NCI-H2029 treated with DMSO at 0.1 percent for 48 hours (cell line): ENCODE measurements at regions not wholly inside any gene's neighbourhood (a gene's known extent, or its start where the extent isn't known, plus 50 kb on each side); places are given as distances from the start of the nearest gene placed in this dataset.
A peak's percentile ranks its signal among the peaks of the same experiment; 100 is the strongest.
"Not testable (repeated sequence)": the region's sequence is repeated elsewhere in the genome, so short reads cannot be mapped to it uniquely, and the experiment has no call there.

Experiments
- DNase-seq: peaks from one replicate; lab custom pipeline; 2025; lab: John Stamatoyannopoulos, UW

DNA sequence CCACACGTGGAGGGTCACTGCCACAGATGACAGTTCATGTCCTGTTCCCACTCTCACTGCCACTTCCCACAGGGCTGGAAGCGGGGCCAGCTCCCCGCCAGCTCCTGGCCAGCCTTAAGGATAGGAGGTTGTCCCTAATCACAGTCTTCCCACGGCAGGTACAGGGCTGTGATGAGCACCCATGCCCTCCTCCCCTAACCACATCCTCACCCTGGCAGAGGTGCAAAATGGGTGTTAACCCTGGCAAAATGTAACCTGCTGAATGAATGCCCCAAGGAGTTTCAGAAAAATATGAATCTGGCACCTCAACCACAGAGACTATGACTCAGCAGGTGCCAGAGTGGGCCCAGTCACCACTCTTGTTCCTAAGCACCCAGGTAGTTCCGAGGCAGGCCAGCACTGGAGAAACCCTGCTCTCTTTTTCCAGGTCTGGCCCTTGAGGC is 185.1 kb upstream of the TPM1 start:
- DNase-seq: no peak

DNA sequence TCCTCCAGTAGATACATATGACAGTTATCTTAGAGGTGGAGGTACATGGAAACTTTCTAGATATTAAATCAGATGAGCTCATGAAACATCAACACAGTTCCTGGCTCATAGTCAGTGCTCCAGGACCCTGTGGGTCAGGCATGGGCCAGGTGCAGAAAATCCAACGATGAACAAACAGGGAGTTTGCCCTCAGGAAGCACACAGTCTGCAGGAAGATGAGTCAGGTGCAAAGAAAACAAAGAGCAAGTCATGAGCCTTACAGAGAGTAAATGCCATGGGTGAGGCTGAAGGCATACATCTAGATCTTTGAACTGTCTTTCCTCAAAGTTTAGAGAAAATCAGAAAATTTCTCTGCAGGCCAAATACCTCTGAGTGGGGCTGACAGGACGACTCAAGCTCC is 184.2 kb upstream of the TPM1 start:
- DNase-seq: no peak

DNA sequence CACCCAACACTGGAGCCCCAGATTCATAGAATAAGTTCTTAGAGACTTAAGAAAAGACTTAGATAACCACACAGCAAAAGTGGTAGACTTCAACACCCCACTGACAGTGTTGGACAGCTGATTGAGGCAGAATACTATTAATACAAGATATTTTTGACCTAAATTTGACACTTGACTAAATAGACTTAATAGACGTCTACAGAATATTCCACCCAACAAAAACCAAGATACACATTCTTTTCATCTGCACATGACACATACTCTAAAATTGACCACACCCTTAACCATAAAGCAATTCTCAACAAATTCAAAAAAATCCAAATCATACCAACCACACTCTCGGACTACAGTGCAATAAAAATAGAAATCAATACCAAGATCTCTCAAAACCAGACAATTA is 179.8 kb upstream of the TPM1 start:
- DNase-seq: no peak

DNA sequence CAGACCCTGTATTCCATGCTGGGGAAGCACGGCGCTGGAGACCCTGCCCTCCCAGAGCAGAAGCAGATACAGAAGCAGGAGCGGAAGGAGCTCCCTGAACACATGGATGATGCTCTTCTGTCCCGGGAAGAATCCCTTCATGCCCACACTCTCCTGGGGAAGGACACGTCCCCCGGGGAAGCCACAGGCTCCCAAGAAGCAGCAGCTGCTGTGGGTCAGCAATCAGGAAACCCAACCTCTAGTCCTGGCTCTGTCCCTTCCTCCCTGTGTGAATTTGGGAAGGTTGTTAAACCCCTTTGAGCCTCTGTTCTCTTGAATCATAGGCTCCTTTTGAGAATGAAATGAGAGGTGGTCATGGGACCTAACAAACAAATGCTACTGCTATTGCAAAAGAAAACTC is 176.2 kb upstream of the TPM1 start:
- DNase-seq: no peak

DNA sequence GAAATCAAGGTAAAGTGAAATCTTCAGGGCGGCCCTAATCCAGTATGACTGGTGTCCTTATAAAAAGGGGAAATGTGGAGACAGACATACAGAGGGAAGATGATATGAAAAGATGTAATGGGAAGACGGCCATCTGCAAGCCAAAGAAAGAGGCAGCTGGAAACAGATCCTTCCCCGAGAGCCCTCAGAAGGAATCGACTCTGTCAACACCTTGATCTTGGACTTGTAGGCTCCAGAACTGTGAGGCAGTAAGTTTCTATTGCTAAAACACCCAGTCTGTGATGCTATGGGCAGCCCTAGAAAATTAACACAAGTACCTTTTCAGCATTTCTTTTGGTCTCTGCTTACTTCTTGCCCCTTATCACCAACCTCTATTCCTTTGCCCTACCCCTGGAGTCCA is 174.7 kb upstream of the TPM1 start:
- DNase-seq: no peak

DNA sequence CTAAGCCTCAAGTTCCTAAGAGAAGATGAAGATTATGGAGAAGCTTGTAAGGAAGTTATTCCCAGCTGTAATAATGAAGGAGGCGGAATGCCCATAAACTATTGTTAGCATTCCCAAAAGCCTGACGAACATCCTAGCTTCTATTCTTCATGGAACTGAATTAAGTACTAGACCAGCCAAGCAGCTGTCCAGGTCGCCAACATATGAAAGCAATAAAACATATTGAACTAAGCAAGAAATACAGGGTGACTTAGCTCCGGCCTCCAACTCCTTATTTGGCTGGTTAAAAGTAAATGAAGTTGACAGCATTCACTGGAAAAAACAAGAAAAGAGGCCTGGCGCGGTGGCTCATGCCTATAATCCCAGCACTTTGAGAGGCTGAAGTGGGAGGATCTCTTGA is 174.0 kb upstream of the TPM1 start:
- no peak for DNase-seq

DNA sequence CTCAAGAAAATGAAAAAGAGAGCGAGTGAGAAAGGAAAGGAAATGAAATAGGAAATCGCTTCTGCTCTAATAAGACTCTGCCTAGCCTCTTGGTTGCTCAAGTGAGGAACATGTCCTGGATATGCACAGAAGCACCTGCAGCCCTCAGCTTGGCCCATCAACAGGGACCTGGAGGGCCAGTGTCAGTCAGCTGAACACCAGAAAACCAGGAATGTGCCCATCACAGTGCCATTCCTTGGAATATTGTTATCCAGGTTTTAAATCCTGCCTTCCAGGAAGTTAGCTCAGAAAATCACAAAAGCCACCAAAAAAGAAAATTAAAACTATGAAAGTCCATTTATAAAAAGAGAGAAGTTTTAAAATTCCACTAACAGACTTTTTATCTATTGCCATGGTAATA is 173.4 kb upstream of the TPM1 start:
- no peak for DNase-seq

DNA sequence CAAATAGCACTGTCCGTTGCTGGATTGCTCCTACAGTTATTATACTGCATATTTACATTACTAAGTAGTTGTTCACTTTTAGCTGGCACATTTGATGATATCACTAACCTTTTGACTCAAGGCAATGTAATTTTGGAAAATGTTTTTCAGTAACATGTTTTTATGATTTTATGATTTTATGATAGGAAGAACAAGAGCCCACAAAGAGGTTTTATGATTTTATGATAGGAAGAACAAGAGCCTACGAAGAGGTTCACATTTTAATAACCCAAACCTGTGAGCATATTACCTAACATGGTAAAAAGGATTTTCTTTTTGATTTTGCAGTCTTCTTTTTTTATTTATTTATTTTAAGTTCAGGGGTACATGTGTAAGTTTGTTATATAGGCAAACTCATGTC is 172.3 kb upstream of the TPM1 start:
- no peak for DNase-seq

DNA sequence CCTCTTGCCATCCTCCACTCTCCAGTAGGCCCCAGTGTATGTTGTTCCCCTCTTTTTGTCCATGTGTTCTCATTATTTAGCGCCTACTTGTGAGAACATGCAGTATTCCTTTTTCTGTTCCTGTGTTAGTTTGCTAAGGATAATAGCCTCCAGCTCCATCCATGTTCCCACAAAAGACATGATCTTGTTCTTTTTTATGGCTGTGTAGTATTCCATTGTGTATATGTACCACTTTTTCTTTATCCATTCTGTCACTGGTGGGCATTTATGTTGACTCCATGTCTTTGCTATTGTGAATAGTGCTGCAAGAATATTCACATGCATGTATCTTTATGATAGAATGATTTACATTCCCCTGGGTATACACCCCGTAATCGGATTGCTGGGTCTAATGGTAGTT is 171.8 kb upstream of the TPM1 start:
- not testable (repeated sequence) for DNase-seq

DNA sequence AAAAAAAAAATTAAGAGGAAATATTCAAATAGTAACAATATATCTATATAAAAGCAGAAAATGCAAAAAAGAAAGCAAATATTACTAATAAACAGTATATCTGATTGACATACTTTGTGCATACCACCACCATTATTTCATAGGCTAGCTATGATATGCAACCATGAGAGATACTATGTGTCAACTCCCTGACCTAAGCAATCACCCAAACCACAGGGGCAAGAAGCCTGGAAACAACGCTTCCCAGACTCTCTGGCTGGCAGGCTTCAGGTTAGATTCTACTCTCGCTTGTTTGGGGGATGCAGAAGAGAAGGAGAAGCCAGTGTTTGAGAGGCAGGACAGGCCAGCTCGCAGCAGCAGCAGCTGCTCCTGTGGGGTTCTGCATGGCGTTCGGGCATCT is 169.3 kb upstream of the TPM1 start:
- DNase-seq: no peak

DNA sequence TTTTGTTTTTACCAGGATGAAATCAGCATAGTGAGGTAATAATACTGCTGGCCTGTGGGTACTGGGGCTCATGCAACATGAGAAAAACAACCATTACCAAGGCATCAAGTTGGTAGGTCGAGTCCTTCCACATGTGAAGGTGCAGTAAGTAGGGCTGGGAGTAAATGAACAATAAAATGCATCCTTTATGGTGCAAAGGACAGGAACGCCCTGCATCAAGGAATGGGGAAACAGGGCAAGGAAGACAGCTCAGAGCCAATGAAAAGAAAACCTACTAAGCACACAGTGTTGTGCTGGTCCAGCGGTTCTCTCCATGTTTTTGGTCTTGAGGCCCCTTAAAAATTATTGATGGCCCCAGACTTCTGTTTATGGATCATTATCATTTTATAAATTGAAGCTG is 168.5 kb upstream of the TPM1 start:
- no peak for DNase-seq

DNA sequence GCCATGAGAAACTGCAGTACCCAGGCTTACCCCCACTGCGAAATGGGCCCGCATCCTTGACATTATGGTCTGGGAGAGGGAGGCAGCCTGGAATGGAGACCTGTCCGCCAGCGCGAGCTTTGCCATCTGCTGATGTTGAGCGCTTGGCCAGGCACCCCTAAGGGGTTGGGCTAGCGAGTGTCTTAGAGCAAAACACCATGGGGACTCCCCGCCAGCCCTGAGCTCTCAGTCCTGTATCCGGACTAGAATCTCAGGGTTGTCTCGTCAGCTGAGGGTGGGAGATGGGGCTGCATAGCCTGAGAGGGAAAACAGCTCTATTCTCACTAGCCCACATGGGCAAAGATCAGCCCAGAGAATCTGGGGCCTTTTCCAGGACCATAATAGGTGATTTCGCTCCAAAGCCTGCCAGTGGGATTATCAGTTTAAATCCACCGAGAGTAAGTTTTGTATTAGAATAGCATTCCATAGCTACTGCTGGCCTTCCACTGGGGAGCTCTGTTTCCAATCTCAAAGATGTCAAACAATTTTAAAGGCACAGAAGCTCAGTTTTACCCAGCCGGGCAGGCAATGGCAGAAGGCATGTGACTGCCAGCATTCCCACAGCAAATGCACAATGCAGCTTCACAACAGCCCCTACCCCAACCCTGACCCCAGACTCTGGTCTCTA is 167.5 kb upstream of the TPM1 start:
- DNase-seq: no peak

DNA sequence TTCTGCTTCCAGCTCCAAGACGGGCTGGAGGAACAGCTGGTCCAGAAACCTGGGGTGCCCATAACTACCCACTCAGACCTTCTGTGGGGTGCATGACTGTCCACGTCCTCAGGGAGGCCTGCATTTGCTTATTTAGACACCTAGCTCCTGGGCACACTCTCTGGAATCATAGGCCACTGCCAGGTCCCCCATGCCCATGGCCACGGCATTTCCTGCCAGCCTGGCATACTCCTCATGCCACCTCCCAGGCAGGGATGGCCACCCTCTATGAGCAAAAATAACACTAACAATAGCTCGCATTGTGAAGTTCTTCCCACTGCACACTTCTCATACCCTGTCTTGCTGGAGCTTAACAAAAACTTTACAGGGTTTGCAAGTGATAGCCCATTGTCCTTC is 166.9 kb upstream of the TPM1 start:
- no peak for DNase-seq

DNA sequence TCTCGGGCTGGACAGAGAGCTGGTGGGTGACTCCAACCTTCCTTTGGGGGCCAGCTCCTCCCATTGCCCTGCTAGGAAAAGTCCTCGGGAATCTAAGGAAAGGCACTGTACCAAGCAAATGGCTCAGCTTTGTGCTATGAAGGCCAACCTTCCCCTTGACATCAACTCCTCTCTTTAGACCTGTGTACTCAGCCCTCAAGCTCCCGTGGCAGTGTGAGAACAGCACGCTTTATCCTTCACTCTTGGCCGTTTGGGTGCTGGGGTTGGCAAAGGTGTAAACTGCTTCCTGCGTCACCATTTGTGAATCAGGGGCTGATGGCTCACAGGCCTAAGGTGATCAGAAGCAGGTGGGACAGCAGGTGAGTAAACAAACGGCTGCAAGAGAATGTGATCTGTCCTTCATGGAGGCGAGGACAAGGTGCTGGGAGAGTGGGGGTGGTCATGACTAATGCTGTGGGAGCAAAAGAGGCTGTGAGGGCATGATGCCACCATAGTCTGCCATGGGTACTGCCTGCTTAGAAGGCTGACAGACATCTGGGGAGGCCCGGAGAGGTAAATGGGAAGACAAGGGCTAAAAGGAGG is 165.2 kb upstream of the TPM1 start:
- peak; percentile 26 for DNase-seq

DNA sequence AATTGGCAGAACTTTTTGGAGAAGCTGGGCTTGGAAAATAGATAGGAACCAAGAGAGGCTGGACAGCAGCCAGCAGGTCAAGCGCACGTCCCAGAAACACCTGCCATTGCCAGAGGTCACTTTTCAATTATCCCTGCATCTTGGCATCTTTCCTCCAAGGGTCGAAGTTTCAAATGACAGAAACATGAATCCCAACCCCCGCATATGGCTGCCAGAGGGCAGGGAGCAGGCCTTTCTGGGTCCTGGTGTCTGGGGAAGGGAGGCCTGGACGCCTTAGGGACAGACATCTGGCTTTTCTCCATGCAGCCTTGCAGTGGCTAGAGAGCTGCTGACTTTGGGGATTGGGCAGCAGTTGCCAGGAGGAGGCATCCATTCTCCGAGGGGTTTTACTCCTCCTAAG is 164.5 kb upstream of the TPM1 start:
- no peak for DNase-seq

DNA sequence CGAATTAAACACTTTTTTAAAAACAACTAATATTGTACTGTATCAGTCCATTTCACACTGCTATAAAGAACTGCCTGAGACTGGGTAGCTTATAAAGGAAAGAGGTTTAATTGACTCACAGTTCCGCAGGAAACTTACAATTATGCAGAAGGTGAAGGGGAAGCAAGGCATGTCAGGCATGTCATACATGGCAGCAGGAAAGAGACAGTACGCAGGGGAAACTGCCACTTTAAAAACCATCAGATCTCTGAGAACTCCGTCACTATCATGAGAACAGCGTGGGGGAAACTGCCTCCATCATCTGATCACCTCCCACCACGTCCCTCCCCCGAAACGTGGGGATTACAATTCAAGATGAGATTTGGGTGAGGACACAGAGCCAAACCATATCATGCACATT is 162.8 kb upstream of the TPM1 start:
- no peak for DNase-seq

DNA sequence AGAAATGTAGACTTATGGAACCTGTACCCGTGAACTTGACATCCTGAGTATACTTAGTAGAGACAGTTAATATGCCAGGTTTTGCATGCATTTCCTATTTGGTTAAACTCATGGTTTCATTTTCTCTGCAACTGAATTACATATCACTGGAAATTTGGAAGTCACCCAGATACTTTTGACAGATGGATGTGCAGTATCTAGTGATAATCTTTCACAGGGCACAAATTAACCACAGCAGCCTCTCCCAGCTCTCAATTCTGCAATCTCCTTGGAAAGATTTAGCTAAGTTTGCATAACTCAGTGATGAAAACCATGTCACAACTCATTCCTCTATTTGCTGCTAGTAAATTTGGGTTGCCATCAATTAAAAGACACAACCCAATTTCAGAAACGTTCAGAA is 162.3 kb upstream of the TPM1 start:
- DNase-seq: no peak

DNA sequence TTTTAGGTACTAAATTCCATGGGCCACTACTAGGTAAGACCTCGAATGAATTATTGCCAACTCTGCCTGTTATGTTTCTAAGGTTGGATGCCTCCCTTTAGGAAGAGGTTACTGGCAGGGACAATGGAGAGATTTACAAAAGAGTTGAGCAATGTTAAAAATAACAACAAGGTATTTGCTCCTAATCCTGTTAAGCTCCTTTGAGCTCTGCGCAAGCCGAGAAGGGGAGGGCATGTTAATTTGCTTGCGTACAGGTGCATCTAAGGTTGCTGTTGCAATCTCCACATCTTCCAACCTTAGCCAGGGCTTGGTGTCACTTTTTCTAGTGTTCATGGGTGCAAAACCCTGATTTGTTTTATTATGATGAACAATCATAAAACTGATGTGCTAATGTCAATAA is 161.5 kb upstream of the TPM1 start:
- no peak for DNase-seq

DNA sequence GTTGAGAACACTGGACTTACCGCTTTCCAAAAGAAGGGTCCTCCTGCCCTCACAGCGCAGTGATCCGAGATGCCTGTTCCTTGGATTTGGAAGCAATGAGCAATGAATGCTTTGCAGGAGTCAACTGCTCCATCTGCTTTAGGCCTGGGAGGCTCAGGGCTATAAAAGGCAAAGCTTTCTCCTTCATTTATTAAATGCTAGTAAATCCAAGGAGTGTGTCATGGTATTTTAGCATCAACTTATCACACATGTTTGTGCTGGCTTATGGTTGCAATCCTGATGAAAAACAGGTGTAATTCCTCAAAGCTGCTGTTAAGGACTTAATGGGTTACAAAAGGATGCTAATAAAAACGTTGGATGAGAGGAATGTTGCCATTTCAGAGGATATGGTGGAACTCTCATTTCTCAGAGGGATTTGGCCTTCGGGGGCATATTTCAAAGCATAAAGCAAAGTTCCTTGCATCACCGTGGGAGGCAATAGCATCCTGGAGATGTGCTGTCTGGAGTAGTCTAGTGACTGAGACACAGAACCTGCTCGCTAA is 158.5 kb upstream of the TPM1 start:
- DNase-seq: no peak

DNA sequence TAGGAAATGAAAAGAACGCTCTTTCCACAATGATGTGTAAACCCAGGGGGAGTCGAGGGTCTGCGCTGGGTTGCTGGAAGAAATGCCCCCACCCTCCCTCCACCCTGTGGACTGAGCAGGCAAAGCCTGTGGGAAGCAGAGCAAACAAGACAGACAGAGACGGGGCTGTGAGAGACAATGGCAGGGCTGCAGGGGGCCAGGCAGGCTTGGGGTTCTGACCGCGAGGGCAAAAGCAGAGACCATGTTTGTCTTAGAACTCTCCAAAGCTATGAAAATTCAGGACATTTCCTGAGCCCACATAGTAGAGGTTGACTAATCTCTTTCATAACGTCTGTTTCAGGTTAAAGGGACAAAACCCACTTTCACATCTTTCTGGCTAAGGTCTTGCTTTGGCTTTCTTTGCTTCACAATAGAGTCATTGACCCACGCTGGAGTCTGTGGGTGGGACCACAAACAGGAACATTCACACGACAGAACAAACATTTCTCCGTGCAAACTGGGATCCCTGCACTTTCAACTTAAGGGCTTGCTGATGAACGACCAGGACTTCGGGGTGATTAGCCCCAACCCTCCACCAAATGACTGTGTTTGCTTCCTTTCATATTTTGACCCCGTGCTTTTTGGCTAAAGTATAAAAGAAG is 156.0 kb upstream of the TPM1 start:
- DNase-seq: no peak

DNA sequence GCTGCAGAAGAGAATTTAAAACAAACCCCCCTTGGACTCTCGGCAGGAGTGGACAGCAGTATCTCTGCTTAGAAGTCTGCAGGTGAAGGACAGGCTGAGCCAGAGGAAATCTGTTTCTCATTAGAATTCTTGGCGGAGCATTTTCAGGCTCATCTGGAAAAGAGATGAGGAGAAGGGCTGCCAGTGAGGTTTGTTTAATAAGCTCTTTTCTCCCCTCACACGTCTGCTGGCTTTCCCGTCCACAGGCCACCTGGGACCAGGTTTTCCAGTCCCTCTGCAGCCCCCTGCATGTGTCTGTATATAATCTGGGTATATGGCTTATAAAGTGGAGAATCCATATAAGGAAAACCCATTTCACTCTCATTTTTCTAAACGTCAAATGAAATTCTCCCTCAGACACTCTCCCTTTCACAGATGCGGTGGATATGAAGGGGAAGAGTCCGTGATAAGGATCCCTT is 155.4 kb upstream of the TPM1 start:
- DNase-seq: no peak

DNA sequence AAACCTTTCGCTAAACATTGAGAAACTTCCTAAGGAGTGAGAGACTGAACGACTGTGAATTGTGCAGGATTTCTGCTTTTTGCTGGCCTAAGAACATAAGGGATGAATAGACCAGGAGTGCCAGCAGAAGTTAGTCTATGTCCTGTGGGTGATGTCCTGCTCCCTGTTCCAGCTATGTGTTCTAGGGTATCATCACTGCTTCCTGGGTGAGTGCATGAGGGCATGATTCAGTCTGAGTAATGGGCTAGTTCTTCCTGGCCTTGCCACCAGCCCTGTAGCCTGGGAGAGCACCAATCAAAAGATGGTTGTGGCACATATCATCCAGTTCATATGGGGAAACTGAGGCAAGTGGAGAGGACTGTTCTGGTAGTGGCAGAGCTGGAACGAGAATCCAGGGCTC is 153.9 kb upstream of the TPM1 start:
- DNase-seq: no peak

DNA sequence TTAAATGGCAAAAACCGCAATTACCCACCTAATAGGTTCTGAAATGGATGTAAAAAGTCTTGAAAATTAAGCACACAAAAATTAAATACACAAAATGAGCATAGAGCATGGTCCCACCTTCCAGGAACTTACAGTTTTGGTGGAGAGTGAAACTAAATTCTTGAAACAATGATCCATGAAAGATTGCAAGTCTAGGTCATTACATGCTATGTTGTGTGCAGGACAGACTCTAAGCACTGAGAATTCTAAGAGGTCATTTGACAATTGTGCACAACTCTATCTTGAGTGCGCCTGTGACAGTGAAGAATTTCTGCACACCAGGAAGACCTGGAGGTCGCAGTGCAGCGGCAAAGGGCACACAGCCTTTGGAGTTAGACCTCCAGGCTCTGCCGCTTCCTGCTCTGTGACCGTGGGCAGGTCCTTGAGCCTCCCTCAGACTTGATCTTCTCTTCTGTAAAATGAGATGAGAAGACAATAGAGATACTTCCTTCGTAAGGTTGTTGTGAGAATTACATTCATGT is 153.3 kb upstream of the TPM1 start:
- no peak for DNase-seq
